Activated CD4-positive, alpha-beta T cell treated with anti-CD3 and anti-CD28 coated beads, Interleukin-2, amount 50 U/mL, for 16 hours (primary cell): ENCODE measurements at regions not wholly inside any gene's neighbourhood (a gene's known extent, or its start where the extent isn't known, plus 50 kb on each side); places are given as distances from the start of the nearest gene placed in this dataset.

Source experiments
- DNase-seq: peaks from one replicate; pipeline ENCODE4 v3.0.0-alpha.2; 2020

GRCh38 chr4:34010751-34011519, 2233.4 kb downstream of the ARAP2 start:
- no peak for DNase-seq

GRCh38 chr4:34035225-34035624, 2209.1 kb downstream of the ARAP2 start:
- DNase-seq, result no peak

- DNase-seq, result no peak
Observed at GRCh38 chr4:34037280-34037679, 2207.0 kb downstream of the ARAP2 start.

GRCh38 chr4:34039766-34040165, 2204.5 kb downstream of the ARAP2 start:
- DNase-seq, result no peak

GRCh38 chr4:34043131-34043530, 2201.2 kb downstream of the ARAP2 start:
- no peak for DNase-seq

GRCh38 chr4:34046580-34046979, 2197.7 kb downstream of the ARAP2 start:
- peak; percentile 5 for DNase-seq

- no peak for DNase-seq
Observed at GRCh38 chr4:34047363-34047762, 2197.0 kb downstream of the ARAP2 start.

- DNase-seq, result no peak
Observed at GRCh38 chr4:34066126-34066525, 2178.2 kb downstream of the ARAP2 start.

GRCh38 chr4:34091451-34091850, 2152.9 kb downstream of the ARAP2 start:
- no peak for DNase-seq

- no peak for DNase-seq
Observed at GRCh38 chr4:34094114-34094513, 2150.2 kb downstream of the ARAP2 start.

GRCh38 chr4:34105311-34105710, 2139.0 kb downstream of the ARAP2 start:
- DNase-seq, result no peak

GRCh38 chr4:34108391-34108790, 2135.9 kb downstream of the ARAP2 start:
- DNase-seq, result no peak

- DNase-seq, result no peak
Observed at GRCh38 chr4:34112573-34112972, 2131.7 kb downstream of the ARAP2 start.

GRCh38 chr4:34138385-34138784, 2105.9 kb downstream of the ARAP2 start:
- no peak for DNase-seq

- DNase-seq, result no peak
Observed at GRCh38 chr4:34139346-34139745, 2105.0 kb downstream of the ARAP2 start.

- no peak for DNase-seq
Observed at GRCh38 chr4:34148322-34148908, 2095.9 kb downstream of the ARAP2 start.

- no peak for DNase-seq
Observed at GRCh38 chr4:34157547-34157946, 2086.8 kb downstream of the ARAP2 start.

- DNase-seq, result no peak
Observed at GRCh38 chr4:34158878-34159277, 2085.4 kb downstream of the ARAP2 start.

- no peak for DNase-seq
Observed at GRCh38 chr4:34170946-34171345, 2073.4 kb downstream of the ARAP2 start.

- DNase-seq, result no peak
Observed at GRCh38 chr4:34176609-34177008, 2067.7 kb downstream of the ARAP2 start.

GRCh38 chr4:34178476-34178875, 2065.8 kb downstream of the ARAP2 start:
- DNase-seq, result no peak

GRCh38 chr4:34181311-34181841, 2062.9 kb downstream of the ARAP2 start:
- no peak for DNase-seq

- DNase-seq, result no peak
Observed at GRCh38 chr4:34181891-34182290, 2062.4 kb downstream of the ARAP2 start.

GRCh38 chr4:34182306-34182705, 2062.0 kb downstream of the ARAP2 start:
- DNase-seq, result no peak

GRCh38 chr4:34183926-34184325, 2060.4 kb downstream of the ARAP2 start:
- no peak for DNase-seq
